ENCODE measurements at regions not wholly inside any gene's neighbourhood (a gene's known extent, or its start where the extent isn't known, plus 50 kb on each side); places are given as distances from the start of the nearest gene placed in this dataset.

- no peak for DNase-seq (ENCODE audit: low read depth in 1 of 2, low spot score in 1 of 2)
These were observed 52.2 kb upstream of the TMEM18 start for GRCh38 chr2:729376-729861.

- DNase-seq (ENCODE audit: low read depth in 1 of 2, low spot score in 1 of 2), result no peak
These were observed 51.0 kb upstream of the TMEM18 start for GRCh38 chr2:728165-728564.

GRCh38 chr2:727071-727470 is 49.9 kb upstream of the TMEM18 start:
- DNase-seq (ENCODE audit: low read depth in 1 of 2, low spot score in 1 of 2), result no peak

All from activated CD4-positive, alpha-beta T cell treated with anti-CD3 and anti-CD28 coated beads, Interleukin-2, amount 50 U/mL, for 24 hours (primary cell).